ENCODE measurements at regions not wholly inside any gene's neighbourhood (a gene's known extent, or its start where the extent isn't known, plus 50 kb on each side); places are given as distances from the start of the nearest gene placed in this dataset.

GRCh38 chr2:220081171-220081570 is 453.7 kb downstream of the SLC4A3 start:
- no peak for TF ChIP-seq ATF1 (CRISPR knock-in tag; IDR thresholded peaks at IDR 0.05)
- no peak for TF ChIP-seq USF2 (CRISPR knock-in tag; IDR thresholded peaks at IDR 0.05)
- H3K36me3 Mint-ChIP-seq = no peaks in the 10 kb centered on the region
- H3K9me3 Mint-ChIP-seq = no peaks in the 10 kb centered on the region
- CTCF ChIA-PET = interaction anchor here (1.2 kb wide), 1 partner anchor 343 kb away, joined by 3 read pairs; no protein-coding TSS in a partner anchor
- peaks cover 48% of the 10 kb centered on the region for H3K4me1 Mint-ChIP-seq
- peak overlapping the region; percentile 16; the same call in 1 of the 2 replicates for H3K27ac Mint-ChIP-seq
- peak; percentile 87 for ATAC-seq
- POLR2A ChIA-PET = no interaction called here
- H3K4me3 Mint-ChIP-seq = peak overlapping the region; percentile 11; the same call in 1 of the 2 replicates
- no peak for DNase-seq (ENCODE audit: low spot score)
- peaks cover 7% of the 10 kb centered on the region for H3K27me3 Mint-ChIP-seq (ENCODE audit: low read depth)

GRCh38 chr2:220090050-220090449 is 462.6 kb downstream of the SLC4A3 start:
- H3K36me3 Mint-ChIP-seq = no peaks in the 10 kb centered on the region
- H3K4me1 Mint-ChIP-seq = peaks cover 5% of the 10 kb centered on the region
- no peak for TF ChIP-seq ZNF232 (CRISPR knock-in tag; IDR thresholded peaks at IDR 0.05)
- no peak for TF ChIP-seq FOXP1 (CRISPR knock-in tag; IDR thresholded peaks at IDR 0.05; ENCODE audit: borderline replicate concordance)
- ATAC-seq (no peak), DNase-seq (ENCODE audit: low spot score) (no peak)
- ChIA-PET POLR2A (no interaction called here), CTCF (no interaction called here)
- H3K27ac Mint-ChIP-seq = no peak overlapping the region
- H3K4me3 Mint-ChIP-seq = no peak overlapping the region
- peaks cover 1% of the 10 kb centered on the region; the same call in 1 of the 2 replicates for H3K27me3 Mint-ChIP-seq (ENCODE audit: low read depth)
- no peaks in the 10 kb centered on the region for H3K9me3 Mint-ChIP-seq

- peaks cover 5% of the 10 kb centered on the region for H3K4me1 Mint-ChIP-seq
- DNase-seq (ENCODE audit: low spot score) (no peak), ATAC-seq (no peak)
- ChIA-PET POLR2A (no interaction called here), CTCF (no interaction called here)
- TF ChIP-seq, protein P1, sequence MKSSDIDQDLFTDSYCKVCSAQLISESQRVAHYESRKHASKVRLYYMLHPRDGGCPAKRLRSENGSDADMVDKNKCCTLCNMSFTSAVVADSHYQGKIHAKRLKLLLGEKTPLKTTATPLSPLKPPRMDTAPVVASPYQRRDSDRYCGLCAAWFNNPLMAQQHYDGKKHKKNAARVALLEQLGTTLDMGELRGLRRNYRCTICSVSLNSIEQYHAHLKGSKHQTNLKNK (CRISPR knock-in tag; IDR thresholded peaks at IDR 0.05) = no peak
- TF ChIP-seq IRF2 (CRISPR knock-in tag; IDR thresholded peaks at IDR 0.05; ENCODE audit: borderline replicate concordance, low read depth) = no peak
- H3K27ac Mint-ChIP-seq = no peak overlapping the region
- no peaks in the 10 kb centered on the region; the same call in 1 of the 2 replicates for H3K27me3 Mint-ChIP-seq (ENCODE audit: low read depth)
- H3K9me3 Mint-ChIP-seq = peaks cover 14% of the 10 kb centered on the region
- no peaks in the 10 kb centered on the region for H3K36me3 Mint-ChIP-seq
- no peak overlapping the region for H3K4me3 Mint-ChIP-seq
These were observed 469.0 kb downstream of the SLC4A3 start for GRCh38 chr2:220096406-220096805.

GRCh38 chr2:220101980-220102379 is 474.6 kb downstream of the SLC4A3 start:
- DNase-seq (ENCODE audit: low spot score) = no peak
- Mint-ChIP-seq H3K4me1 (no peaks in the 10 kb centered on the region; the same call in 1 of the 2 replicates), H3K27ac (no peak overlapping the region), H3K27me3 (ENCODE audit: low read depth) (no peaks in the 10 kb centered on the region; the same call in 1 of the 2 replicates), H3K36me3 (no peaks in the 10 kb centered on the region), H3K4me3 (no peak overlapping the region), H3K9me3 (peaks cover 14% of the 10 kb centered on the region)
- POLR2A ChIA-PET = no interaction called here
- CTCF ChIA-PET = no interaction called here
- ATAC-seq = no peak
- no peak for TF ChIP-seq CREM (CRISPR knock-in tag; IDR thresholded peaks at IDR 0.05)
- TF ChIP-seq ATF1 (CRISPR knock-in tag; IDR thresholded peaks at IDR 0.05) = no peak
- TF ChIP-seq ATF3 (CRISPR knock-in tag; conservative IDR thresholded peaks at IDR 0.05) = no peak
- TF ChIP-seq NR2C2 (CRISPR knock-in tag; IDR thresholded peaks at IDR 0.05) = no peak
- TF ChIP-seq, protein P2, sequence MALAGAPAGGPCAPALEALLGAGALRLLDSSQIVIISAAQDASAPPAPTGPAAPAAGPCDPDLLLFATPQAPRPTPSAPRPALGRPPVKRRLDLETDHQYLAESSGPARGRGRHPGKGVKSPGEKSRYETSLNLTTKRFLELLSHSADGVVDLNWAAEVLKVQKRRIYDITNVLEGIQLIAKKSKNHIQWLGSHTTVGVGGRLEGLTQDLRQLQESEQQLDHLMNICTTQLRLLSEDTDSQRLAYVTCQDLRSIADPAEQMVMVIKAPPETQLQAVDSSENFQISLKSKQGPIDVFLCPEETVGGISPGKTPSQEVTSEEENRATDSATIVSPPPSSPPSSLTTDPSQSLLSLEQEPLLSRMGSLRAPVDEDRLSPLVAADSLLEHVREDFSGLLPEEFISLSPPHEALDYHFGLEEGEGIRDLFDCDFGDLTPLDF (CRISPR knock-in tag; IDR thresholded peaks at IDR 0.05) = no peak
- TF ChIP-seq FOXK1 (CRISPR knock-in tag; IDR thresholded peaks at IDR 0.05) = no peak
- no peak for TF ChIP-seq ZBTB21 (CRISPR knock-in tag; IDR thresholded peaks at IDR 0.05; ENCODE audit: borderline replicate concordance)
- no peak for TF ChIP-seq EMX1 (CRISPR knock-in tag; IDR thresholded peaks at IDR 0.05)
- TF ChIP-seq TCF7 (CRISPR knock-in tag; IDR thresholded peaks at IDR 0.05; ENCODE audit: low read depth) = no peak
- no peak for TF ChIP-seq ZNF232 (CRISPR knock-in tag; IDR thresholded peaks at IDR 0.05)
- TF ChIP-seq ESRRA (CRISPR knock-in tag; IDR thresholded peaks at IDR 0.05; ENCODE audit: borderline replicate concordance) = no peak

All from WTC11 (cell line).